Osteocyte (in vitro differentiated cells): ENCODE measurements at regions not wholly inside any gene's neighbourhood (a gene's known extent, or its start where the extent isn't known, plus 50 kb on each side); places are given as distances from the start of the nearest gene placed in this dataset.

ENCODE experiments used
- DNase-seq: peaks from one replicate; pipeline ENCODE4 v3.0.0; 2021; ENCODE audit warnings: mixed read lengths; ENCODE audit not compliant: unreplicated experiment; ENCODE audit errors: extremely low spot score
- H3K27ac Mint-ChIP-seq: one replicate; pipeline ENCODE4 v1.8.0; 2021; ENCODE audit warnings: mild to moderate bottlenecking, mixed read lengths; ENCODE audit not compliant: unreplicated experiment
- H3K27me3 Mint-ChIP-seq: one replicate; pipeline ENCODE4 v1.8.0; 2021; ENCODE audit warnings: mixed read lengths; ENCODE audit not compliant: unreplicated experiment
- H3K36me3 Mint-ChIP-seq: one replicate; pipeline ENCODE4 v1.8.0; 2021; ENCODE audit warnings: mixed read lengths; ENCODE audit not compliant: unreplicated experiment
- H3K4me1 Mint-ChIP-seq: one replicate; pipeline ENCODE4 v1.8.0; 2021; ENCODE audit warnings: mixed read lengths; ENCODE audit not compliant: unreplicated experiment
- H3K4me3 Mint-ChIP-seq: one replicate; pipeline ENCODE4 v1.8.0; 2021; ENCODE audit warnings: mild to moderate bottlenecking, moderate library complexity, mixed read lengths; ENCODE audit not compliant: unreplicated experiment
- H3K9me3 Mint-ChIP-seq: one replicate; pipeline ENCODE4 v1.8.0; 2021; ENCODE audit warnings: mixed read lengths; ENCODE audit not compliant: unreplicated experiment
- CTCF ChIP-seq: fragments of 200-600 bp; sonication (generic); IDR thresholded peaks from 2 replicates; pipeline ENCODE4 v1.5.0; 2021; ENCODE audit warnings: antibody characterized with exemption, mild to moderate bottlenecking, moderate library complexity

GRCh38 chr11:33525789-33526188 lies 174.8 kb downstream of the C11orf91 start:
- TF ChIP-seq CTCF, result no peak
- no peak for DNase-seq
- Mint-ChIP-seq H3K4me3 (no peak overlapping the region), H3K27me3 (no peaks in the 10 kb centered on the region), H3K36me3 (no peaks in the 10 kb centered on the region), H3K27ac (no peak overlapping the region), H3K4me1 (peaks cover 4% of the 10 kb centered on the region), H3K9me3 (peaks cover 22% of the 10 kb centered on the region)

- H3K9me3 Mint-ChIP-seq, result peaks cover 3% of the 10 kb centered on the region
- no peaks in the 10 kb centered on the region for H3K36me3 Mint-ChIP-seq
- H3K4me3 Mint-ChIP-seq, result no peak overlapping the region
- H3K4me1 Mint-ChIP-seq, result no peaks in the 10 kb centered on the region
- no peak for TF ChIP-seq CTCF
- no peaks in the 10 kb centered on the region for H3K27me3 Mint-ChIP-seq
- no peak for DNase-seq
- H3K27ac Mint-ChIP-seq, result no peak overlapping the region
Observed at GRCh38 chr11:33521384-33521783, 179.2 kb downstream of the C11orf91 start.

- no peaks in the 10 kb centered on the region for H3K4me1 Mint-ChIP-seq
- no peak for DNase-seq
- no peaks in the 10 kb centered on the region for H3K27me3 Mint-ChIP-seq
- no peaks in the 10 kb centered on the region for H3K9me3 Mint-ChIP-seq
- H3K36me3 Mint-ChIP-seq, result no peaks in the 10 kb centered on the region
- no peak overlapping the region for H3K4me3 Mint-ChIP-seq
- no peak for TF ChIP-seq CTCF
- no peak overlapping the region for H3K27ac Mint-ChIP-seq
Observed at GRCh38 chr11:33520112-33520511, 180.5 kb downstream of the C11orf91 start.

- Mint-ChIP-seq H3K36me3 (no peaks in the 10 kb centered on the region), H3K4me1 (no peaks in the 10 kb centered on the region), H3K9me3 (no peaks in the 10 kb centered on the region), H3K27ac (no peak overlapping the region), H3K4me3 (no peak overlapping the region), H3K27me3 (no peaks in the 10 kb centered on the region)
- TF ChIP-seq CTCF, result no peak
- no peak for DNase-seq
Observed at GRCh38 chr11:33515347-33515746, 185.3 kb downstream of the C11orf91 start.

DNA sequence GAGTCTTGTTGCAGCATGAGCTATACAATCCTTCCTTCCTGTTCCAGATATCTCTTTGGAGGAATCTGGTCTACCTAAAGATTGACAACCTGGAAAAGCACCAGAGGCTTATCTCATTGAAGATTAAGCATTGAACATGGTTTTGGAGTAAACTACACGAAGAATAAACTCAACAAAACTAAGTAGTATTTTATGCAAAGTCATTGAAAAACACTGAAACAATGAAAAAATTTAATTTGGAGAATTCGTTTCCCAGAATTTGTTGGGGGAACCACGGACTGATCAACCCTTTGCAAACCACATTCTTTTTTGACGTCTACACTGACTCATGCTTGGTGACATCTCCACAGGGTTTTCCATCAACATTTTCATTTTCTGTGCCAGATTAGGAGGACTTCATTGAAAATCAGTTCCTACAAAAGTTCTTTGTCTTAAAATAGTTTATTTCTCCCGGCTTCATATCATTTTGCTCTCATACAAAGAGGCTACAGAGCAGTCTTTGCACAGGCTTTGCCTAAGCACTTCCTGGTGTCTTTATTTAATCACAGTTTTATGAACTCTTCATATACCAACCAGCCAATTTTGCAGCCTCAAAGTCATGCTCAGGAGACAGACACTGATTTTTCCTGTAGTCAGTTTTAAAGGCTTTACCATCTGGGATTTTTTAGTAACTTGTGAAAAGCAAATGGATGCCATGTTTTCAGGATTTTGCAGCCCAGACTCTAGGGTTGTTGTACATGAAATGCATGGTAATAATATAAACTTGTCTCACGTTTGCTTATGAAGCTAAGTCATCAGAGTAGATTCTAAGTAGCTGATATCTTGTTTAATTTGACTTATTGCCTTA lies 186.3 kb downstream of the C11orf91 start:
- Mint-ChIP-seq H3K9me3 (no peaks in the 10 kb centered on the region), H3K4me1 (no peaks in the 10 kb centered on the region), H3K27ac (no peak overlapping the region), H3K27me3 (no peaks in the 10 kb centered on the region), H3K4me3 (no peak overlapping the region), H3K36me3 (no peaks in the 10 kb centered on the region)
- TF ChIP-seq CTCF, result no peak
- DNase-seq, result no peak
